Sigmoid colon (tissue), 4 donors: ENCODE measurements at regions not wholly inside any gene's neighbourhood (a gene's known extent, or its start where the extent isn't known, plus 50 kb on each side); places are given as distances from the start of the nearest gene placed in this dataset.

Experiments used
- EP300 ChIP-seq, 4 donors: sonication (generic); formaldehyde crosslinking; IDR thresholded peaks; one replicate each; pipeline ENCODE4 v1.6.1; 2017; ENCODE audit warnings: antibody characterized with exemption in 4 of 4
- POLR2A ChIP-seq, 2 donors: fragments of 450-650 bp; IDR thresholded peaks; one replicate each; pipeline ENCODE4 v1.6.1; 2016; ENCODE audit warnings: antibody characterized with exemption in 2 of 2, mild to moderate bottlenecking in 2 of 2, moderate library complexity in 2 of 2
- POLR2AphosphoS5 ChIP-seq, 4 donors: sonication (generic); formaldehyde crosslinking; IDR thresholded peaks; one replicate each; pipeline ENCODE4 v1.6.1; 2017; ENCODE audit warnings: antibody characterized with exemption in 4 of 4
- TF ChIP-seq, protein P1 (sequence below), 4 experiments: fragments of 450-650 bp in 3 of 4; fragments of 200-600 bp in 1 of 4; IDR thresholded peaks; one replicate each; pipeline ENCODE4 v1.5.1; 2016 to 2019; ENCODE audit warnings: antibody characterized with exemption in 4 of 4, mild to moderate bottlenecking in 3 of 4, moderate library complexity in 2 of 4

DNA sequence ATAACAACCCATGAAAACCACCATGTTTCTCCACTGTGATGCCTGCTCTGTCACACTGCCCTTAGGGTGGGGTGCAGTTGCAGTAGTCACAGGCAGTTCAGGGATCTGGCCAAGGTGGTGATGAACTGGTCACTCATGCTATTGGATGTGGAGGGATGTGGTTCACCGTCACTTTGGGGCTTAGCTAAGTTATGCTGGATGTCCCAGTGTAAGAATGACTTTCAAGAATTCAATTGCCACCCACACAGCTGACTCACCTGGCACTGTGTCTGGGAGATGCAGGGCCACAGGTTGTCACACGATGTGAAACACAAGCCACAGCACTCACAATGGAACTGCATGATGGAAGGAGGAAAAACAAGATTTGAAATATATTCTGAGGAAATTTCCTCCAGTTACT, 146.1 kb upstream of the CTNNB1 start:
- TF ChIP-seq, protein P1, sequence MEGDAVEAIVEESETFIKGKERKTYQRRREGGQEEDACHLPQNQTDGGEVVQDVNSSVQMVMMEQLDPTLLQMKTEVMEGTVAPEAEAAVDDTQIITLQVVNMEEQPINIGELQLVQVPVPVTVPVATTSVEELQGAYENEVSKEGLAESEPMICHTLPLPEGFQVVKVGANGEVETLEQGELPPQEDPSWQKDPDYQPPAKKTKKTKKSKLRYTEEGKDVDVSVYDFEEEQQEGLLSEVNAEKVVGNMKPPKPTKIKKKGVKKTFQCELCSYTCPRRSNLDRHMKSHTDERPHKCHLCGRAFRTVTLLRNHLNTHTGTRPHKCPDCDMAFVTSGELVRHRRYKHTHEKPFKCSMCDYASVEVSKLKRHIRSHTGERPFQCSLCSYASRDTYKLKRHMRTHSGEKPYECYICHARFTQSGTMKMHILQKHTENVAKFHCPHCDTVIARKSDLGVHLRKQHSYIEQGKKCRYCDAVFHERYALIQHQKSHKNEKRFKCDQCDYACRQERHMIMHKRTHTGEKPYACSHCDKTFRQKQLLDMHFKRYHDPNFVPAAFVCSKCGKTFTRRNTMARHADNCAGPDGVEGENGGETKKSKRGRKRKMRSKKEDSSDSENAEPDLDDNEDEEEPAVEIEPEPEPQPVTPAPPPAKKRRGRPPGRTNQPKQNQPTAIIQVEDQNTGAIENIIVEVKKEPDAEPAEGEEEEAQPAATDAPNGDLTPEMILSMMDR (IDR thresholded peaks at IDR 0.05), result no peak
- TF ChIP-seq POLR2AphosphoS5 (IDR thresholded peaks at IDR 0.05) (no peak), POLR2A (IDR thresholded peaks at IDR 0.05) (no peak), EP300 (IDR thresholded peaks at IDR 0.05) (no peak)
